Panc1 (cell line): ENCODE measurements at regions not wholly inside any gene's neighbourhood (a gene's known extent, or its start where the extent isn't known, plus 50 kb on each side); places are given as distances from the start of the nearest gene placed in this dataset.

Experiments
- ATAC-seq: fragments of 200-7000 bp; cut with Tn5 transposase; 2 replicates; pipeline ENCODE4 v1.9.1; 2020; ENCODE audit warnings: mild to moderate bottlenecking, moderate library complexity
- BruUV-seq: library from RNA; stranded (reverse); fragments of 400-500 nt; replicated peaks from 2 replicates; lab custom pipeline; 2021; lab: Mats Ljungman, UMichigan
- CTCF ChIA-PET: fragments of 300-600 bp; sonication (Branson Sonifier 250); formaldehyde crosslinking; loops from one replicate; lab custom pipeline; 2022; ENCODE audit warnings: antibody characterized with exemption; lab: Charles Lee
- POLR2A ChIA-PET: fragments of 300-600 bp; sonication (Branson Sonifier 250); formaldehyde crosslinking; loops from one replicate; lab custom pipeline; 2022; ENCODE audit warnings: antibody characterized with exemption; lab: Charles Lee
- DNase-seq: peaks from one replicate; pipeline ENCODE4 v3.0.0-alpha.2; 2010; ENCODE audit warnings: low read depth, low spot score
- H3K27ac ChIP-seq: 2 replicates; pipeline ENCODE4 v1.5.1; 2011; ENCODE audit warnings: mild to moderate bottlenecking, low read length, inconsistent platforms
- H3K27me3 ChIP-seq: fragments of 200-500 bp; sonication (Bioruptor generic); 2 replicates; pipeline ENCODE4 v1.6.0; 2014; ENCODE audit warnings: low read length, inconsistent platforms; ENCODE audit not compliant: control insufficient read depth, insufficient read depth
- H3K36me3 ChIP-seq: fragments of 200-500 bp; sonication (Bioruptor generic); 2 replicates; pipeline ENCODE4 v1.5.1; 2014; ENCODE audit warnings: inconsistent platforms, mild to moderate bottlenecking, low read length, moderate library complexity; ENCODE audit not compliant: control insufficient read depth, insufficient read depth
- H3K4me1 ChIP-seq: 2 replicates; pipeline ENCODE4 v1.5.1; 2011; ENCODE audit warnings: inconsistent platforms, mild to moderate bottlenecking, low read length, moderate library complexity; ENCODE audit not compliant: control insufficient read depth, insufficient read depth
- H3K4me3 ChIP-seq, 2 experiments: 2 replicates each; pipeline ENCODE4 v1.5.1; 2011 to 2012; ENCODE audit warnings: low read depth in 2 of 2, low read length in 2 of 2, mild to moderate bottlenecking in 2 of 2, inconsistent platforms in 1 of 2, moderate library complexity in 1 of 2
- H3K9me3 ChIP-seq: fragments of 200-500 bp; sonication (Bioruptor generic); 2 replicates; pipeline ENCODE4 v1.5.1; 2014; ENCODE audit warnings: low read depth, mild to moderate bottlenecking, inconsistent platforms, low read length, moderate library complexity; ENCODE audit not compliant: control insufficient read depth, insufficient read depth
- CTCF ChIP-seq: fragments of 450-650 bp; IDR thresholded peaks from 2 replicates; pipeline ENCODE4 v1.5.1; 2017; ENCODE audit warnings: mild to moderate bottlenecking
- POLR2AphosphoS5 ChIP-seq: IDR thresholded peaks from 2 replicates; pipeline ENCODE4 v1.6.1; 2012; ENCODE audit warnings: mild to moderate bottlenecking, low read depth, low read length, moderate library complexity
- REST ChIP-seq, 2 experiments: IDR thresholded peaks; 2 replicates each; pipeline ENCODE4 v1.6.1; 2011 to 2012; ENCODE audit warnings: low read depth in 2 of 2, control low read depth in 1 of 2, low read length in 1 of 2, mild to moderate bottlenecking in 1 of 2, moderate library complexity in 1 of 2; ENCODE audit not compliant: insufficient read depth in 1 of 2
- SIN3A ChIP-seq: IDR thresholded peaks from 2 replicates; pipeline ENCODE4 v1.6.1; 2012; ENCODE audit warnings: low read depth, mild to moderate bottlenecking, low read length, moderate library complexity, borderline replicate concordance; ENCODE audit not compliant: insufficient read depth
- TCF7L2 ChIP-seq: IDR thresholded peaks from 2 replicates; pipeline ENCODE4 v1.6.1; 2011; ENCODE audit warnings: mild to moderate bottlenecking, low read depth, low read length, inconsistent platforms
- in situ Hi-C: cut with HindIII; loops from 2 replicates; pipeline ENCODE4 v1.10.0; 2016; ENCODE audit warnings: low sequenced_read_pairs, low pct_unique_long_range_greater_than_20kb
- intact Hi-C: fragments of 100-400 bp; cut with micrococcal nuclease; formaldehyde crosslinking; loops from one replicate; pipeline ENCODE4 v1.10.0; 2022; ENCODE audit not compliant: unreplicated experiment

- H3K27ac ChIP-seq: peak overlapping the region; percentile 99
- TF ChIP-seq SIN3A (no peak), TCF7L2 (no peak), CTCF (no peak), REST (IDR thresholded peaks at IDR 0.05; ENCODE audit: insufficient read depth in 1 of 2, low read depth in 2 of 2, low read length in 1 of 2) (no peak), POLR2AphosphoS5 (no peak)
- peaks cover 54% of the 10 kb centered on the region for H3K4me1 ChIP-seq
- intact Hi-C loops (no loop called here), in situ Hi-C loops (no loop called here)
- H3K27me3 ChIP-seq: no peaks in the 10 kb centered on the region
- POLR2A ChIA-PET: no interaction called here
- ATAC-seq (no peak), DNase-seq (no peak)
- no TSS peak for BruUV-seq
- no peaks in the 10 kb centered on the region for H3K36me3 ChIP-seq
- H3K4me3 ChIP-seq: peak overlapping the region in 1 of 2 experiments; percentile 83; a peak in 2 of 4 replicates
- H3K9me3 ChIP-seq: no peaks in the 10 kb centered on the region
- CTCF ChIA-PET: interaction anchor here (0.5 kb wide), 1 partner anchor 34 kb away, joined by 5 read pairs; no protein-coding TSS in a partner anchor
These were observed 67.2 kb upstream of the PTGR2 start for GRCh38 chr14:73784181-73784987.

GRCh38 chr14:73783107-73783727, 68.4 kb upstream of the PTGR2 start:
- no peaks in the 10 kb centered on the region for H3K9me3 ChIP-seq
- ChIA-PET CTCF (interaction anchor here (0.6 kb wide), 1 partner anchor 13 kb away, joined by 3 read pairs; no protein-coding TSS in a partner anchor), POLR2A (no interaction called here)
- H3K36me3 ChIP-seq: no peaks in the 10 kb centered on the region
- H3K4me3 ChIP-seq: peak overlapping the region in 1 of 2 experiments; percentile 26; a peak in 2 of 4 replicates
- TF ChIP-seq SIN3A (no peak), TCF7L2 (0 out of 2 replicates have a peak, but pooled peaks have one; percentile 55)
- peak overlapping the region; percentile 99 for H3K27ac ChIP-seq
- BruUV-seq: no TSS peak
- ATAC-seq (peak; percentile 13; the same call in 1 of the 2 replicates), DNase-seq (no peak)
- H3K4me1 ChIP-seq: peaks cover 49% of the 10 kb centered on the region
- no peaks in the 10 kb centered on the region for H3K27me3 ChIP-seq
- in situ Hi-C loops (no loop called here), intact Hi-C loops (no loop called here)
